Upper lobe of right lung (tissue), 1 donor: ENCODE measurements at regions not wholly inside any gene's neighbourhood (a gene's known extent, or its start where the extent isn't known, plus 50 kb on each side); places are given as distances from the start of the nearest gene placed in this dataset.

ENCODE experiments used
- ATAC-seq: fragments of 200-7000 bp; cut with Tn5 transposase; one replicate; pipeline ENCODE4 v1.9.1; 2020; ENCODE audit warnings: mild to moderate bottlenecking, moderate library complexity
- DNase-seq: peaks from one replicate; pipeline ENCODE4 v3.0.0-alpha.2; 2020
- H3K27ac ChIP-seq: fragments of 200-600 bp; one replicate; pipeline ENCODE4 v1.8.0; 2022
- H3K27me3 ChIP-seq: fragments of 200-600 bp; one replicate; pipeline ENCODE4 v1.8.0; 2022; ENCODE audit warnings: mild to moderate bottlenecking
- H3K36me3 ChIP-seq: fragments of 200-600 bp; one replicate; pipeline ENCODE4 v1.8.0; 2022
- H3K4me1 ChIP-seq: fragments of 200-600 bp; one replicate; pipeline ENCODE4 v1.8.0; 2022
- H3K4me3 ChIP-seq: fragments of 200-600 bp; one replicate; pipeline ENCODE4 v1.8.0; 2022; ENCODE audit warnings: mild to moderate bottlenecking
- H3K9me3 ChIP-seq: fragments of 200-600 bp; one replicate; pipeline ENCODE4 v1.8.0; 2022
- intact Hi-C: fragments of 100-400 bp; cut with DNase I; formaldehyde crosslinking; loops from one replicate; pipeline ENCODE4 v1.11.0; 2022
- TF ChIP-seq, protein P1 (sequence below): fragments of 200-600 bp; IDR thresholded peaks from one replicate; pipeline ENCODE4 v1.8.0; 2022; ENCODE audit warnings: antibody characterized with exemption
- donor health status: DM: no; HTN: yes; CAD: no; lungs with severe emphysema.

DNA sequence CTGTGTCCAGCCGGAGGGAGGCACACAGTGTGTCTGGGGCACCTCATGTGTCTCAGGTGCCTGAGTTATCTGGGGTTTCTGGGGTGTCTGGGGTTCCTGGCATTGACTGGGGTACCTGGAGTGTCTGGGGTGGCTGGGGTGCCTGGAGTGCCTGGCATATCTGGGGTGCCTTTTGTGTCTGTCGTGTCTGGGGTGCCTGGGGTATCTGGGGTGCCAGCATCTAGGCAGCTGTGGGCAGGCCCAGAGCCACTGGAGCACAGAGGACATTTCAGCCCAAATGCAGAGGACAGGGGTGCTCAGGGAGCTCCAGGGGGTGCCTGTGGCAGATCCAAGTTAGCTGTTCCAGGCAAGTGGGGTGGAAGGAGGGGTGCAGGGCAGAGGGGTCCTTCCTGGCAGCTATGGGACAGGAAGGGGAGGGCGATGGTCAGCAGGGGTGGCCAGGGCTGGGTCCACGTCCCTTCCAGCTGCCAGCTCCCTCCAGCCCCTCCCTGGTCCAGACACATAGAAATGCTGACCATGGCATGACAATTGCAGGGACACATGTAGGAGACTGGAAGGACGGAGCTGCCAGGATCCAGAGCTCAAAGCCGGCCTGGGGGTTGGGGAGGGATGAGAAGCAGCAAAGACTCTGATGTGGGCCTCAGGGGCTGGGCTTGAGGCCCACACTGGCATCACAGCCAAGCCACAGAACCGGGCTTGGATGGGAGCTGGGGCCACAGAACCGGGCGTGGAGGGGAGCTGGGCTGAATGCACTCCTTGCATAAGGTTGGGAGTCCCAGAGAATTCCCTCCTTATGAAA, 133.0 kb downstream of the BRD1 start:
- H3K4me3 ChIP-seq = no peak overlapping the region

DNA sequence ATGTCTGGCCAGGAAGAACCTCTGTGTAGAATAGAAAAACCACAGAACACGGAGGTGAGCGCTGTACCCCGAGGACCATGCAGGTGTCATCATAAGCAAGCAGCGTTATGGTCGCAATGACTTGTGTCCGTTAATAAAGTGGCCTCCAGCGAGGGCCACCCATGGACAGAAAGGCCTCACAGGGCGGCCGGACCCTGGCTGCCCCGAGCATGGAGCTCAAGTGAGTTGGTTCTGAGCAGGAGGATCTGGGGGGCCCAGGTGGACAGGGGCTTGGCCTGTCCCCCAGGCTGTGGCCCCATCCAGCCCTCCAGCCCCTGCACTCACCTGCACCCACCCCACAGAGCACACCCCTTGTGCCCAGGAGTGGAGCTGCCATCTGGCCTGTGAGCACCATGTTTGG, 133.8 kb downstream of the BRD1 start:
- intact Hi-C loops = no loop called here
- no peak overlapping the region for H3K4me3 ChIP-seq
- H3K36me3 ChIP-seq = no peaks in the 10 kb centered on the region
- peaks cover 7% of the 10 kb centered on the region for H3K27me3 ChIP-seq
- no peaks in the 10 kb centered on the region for H3K4me1 ChIP-seq
- H3K27ac ChIP-seq = no peak overlapping the region
- peaks cover 7% of the 10 kb centered on the region for H3K9me3 ChIP-seq
- TF ChIP-seq, protein P1, sequence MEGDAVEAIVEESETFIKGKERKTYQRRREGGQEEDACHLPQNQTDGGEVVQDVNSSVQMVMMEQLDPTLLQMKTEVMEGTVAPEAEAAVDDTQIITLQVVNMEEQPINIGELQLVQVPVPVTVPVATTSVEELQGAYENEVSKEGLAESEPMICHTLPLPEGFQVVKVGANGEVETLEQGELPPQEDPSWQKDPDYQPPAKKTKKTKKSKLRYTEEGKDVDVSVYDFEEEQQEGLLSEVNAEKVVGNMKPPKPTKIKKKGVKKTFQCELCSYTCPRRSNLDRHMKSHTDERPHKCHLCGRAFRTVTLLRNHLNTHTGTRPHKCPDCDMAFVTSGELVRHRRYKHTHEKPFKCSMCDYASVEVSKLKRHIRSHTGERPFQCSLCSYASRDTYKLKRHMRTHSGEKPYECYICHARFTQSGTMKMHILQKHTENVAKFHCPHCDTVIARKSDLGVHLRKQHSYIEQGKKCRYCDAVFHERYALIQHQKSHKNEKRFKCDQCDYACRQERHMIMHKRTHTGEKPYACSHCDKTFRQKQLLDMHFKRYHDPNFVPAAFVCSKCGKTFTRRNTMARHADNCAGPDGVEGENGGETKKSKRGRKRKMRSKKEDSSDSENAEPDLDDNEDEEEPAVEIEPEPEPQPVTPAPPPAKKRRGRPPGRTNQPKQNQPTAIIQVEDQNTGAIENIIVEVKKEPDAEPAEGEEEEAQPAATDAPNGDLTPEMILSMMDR = no peak
- DNase-seq (no peak), ATAC-seq (no peak)

More for the DNA sequence above, 133.0 kb downstream of the BRD1 start:
- TF ChIP-seq, protein P1 = no peak
- intact Hi-C loops = no loop called here
- H3K4me1 ChIP-seq = no peaks in the 10 kb centered on the region
- no peak for ATAC-seq
- no peak for DNase-seq
- H3K36me3 ChIP-seq = no peaks in the 10 kb centered on the region
- no peaks in the 10 kb centered on the region for H3K27me3 ChIP-seq
- no peak overlapping the region for H3K27ac ChIP-seq
- H3K9me3 ChIP-seq = peaks cover 7% of the 10 kb centered on the region

DNA sequence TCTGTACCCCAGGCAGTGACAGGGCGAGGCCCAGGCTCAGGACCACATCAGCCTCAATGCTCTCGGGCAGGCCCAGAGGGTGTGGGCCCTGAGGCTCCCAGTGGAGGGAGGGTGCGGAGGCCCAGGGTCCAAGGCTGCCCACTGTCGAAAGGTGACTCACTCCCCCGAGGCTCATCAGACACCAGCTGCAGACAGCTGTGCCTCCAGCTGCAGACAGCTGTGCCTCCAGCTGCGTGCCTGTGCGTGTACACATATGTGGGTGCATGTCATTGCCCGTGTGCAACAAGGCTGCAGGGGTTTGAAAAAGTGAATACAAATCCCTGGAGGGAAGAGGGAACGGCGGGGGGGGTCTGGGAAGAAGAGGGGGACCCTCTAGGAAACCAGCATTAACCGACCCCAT, 134.3 kb downstream of the BRD1 start:
- Histone ChIP-seq H3K9me3 (peaks cover 7% of the 10 kb centered on the region), H3K36me3 (no peaks in the 10 kb centered on the region), H3K27ac (no peak overlapping the region), H3K27me3 (peaks cover 11% of the 10 kb centered on the region), H3K4me3 (no peak overlapping the region), H3K4me1 (no peaks in the 10 kb centered on the region)
- DNase-seq (no peak), ATAC-seq (peak; percentile 35)
- TF ChIP-seq, protein P1 = no peak
- intact Hi-C loops = no loop called here

DNA sequence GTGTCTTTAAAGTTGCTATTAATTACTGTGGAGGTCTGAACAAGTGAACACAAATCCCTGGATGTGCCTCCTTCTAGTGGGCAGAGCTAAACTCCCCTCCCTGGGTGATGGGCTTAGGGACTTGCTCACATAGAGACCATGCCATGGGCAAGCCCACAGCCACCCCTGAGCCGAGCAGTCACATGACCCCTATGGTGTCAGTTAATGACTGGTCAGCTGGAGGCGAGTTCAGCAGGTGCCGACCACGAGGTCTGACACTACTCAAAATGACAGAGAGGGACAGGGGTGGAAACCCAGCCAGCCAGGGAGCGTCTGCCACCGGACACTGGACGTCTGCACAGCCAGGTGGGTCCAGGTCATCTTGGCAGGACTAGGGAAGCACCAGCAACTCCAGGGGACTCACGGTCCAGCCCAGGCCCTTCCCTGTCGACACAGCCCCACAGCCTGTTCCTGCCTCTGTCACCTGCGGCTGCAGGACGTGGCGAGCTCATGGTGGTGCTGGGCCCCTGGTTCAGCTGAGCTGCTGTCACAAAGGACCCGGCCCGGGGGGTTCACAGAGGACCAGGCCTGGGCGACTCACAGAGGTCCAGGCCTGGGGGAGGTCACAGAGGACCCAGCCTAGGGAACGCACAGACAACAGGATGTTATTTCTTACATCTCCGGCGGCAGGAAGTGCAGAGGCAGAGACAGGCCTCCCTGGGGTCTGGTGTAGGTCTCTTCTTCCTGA, 135.0 kb downstream of the BRD1 start:
- ATAC-seq = no peak
- TF ChIP-seq, protein P1 = no peak
- no peak overlapping the region for H3K4me3 ChIP-seq
- no peak overlapping the region for H3K27ac ChIP-seq
- intact Hi-C loops = no loop called here
- H3K36me3 ChIP-seq = no peaks in the 10 kb centered on the region
- peak; percentile 46 for DNase-seq
- peaks cover 13% of the 10 kb centered on the region for H3K27me3 ChIP-seq
- H3K4me1 ChIP-seq = no peaks in the 10 kb centered on the region
- H3K9me3 ChIP-seq = peaks cover 7% of the 10 kb centered on the region

DNA sequence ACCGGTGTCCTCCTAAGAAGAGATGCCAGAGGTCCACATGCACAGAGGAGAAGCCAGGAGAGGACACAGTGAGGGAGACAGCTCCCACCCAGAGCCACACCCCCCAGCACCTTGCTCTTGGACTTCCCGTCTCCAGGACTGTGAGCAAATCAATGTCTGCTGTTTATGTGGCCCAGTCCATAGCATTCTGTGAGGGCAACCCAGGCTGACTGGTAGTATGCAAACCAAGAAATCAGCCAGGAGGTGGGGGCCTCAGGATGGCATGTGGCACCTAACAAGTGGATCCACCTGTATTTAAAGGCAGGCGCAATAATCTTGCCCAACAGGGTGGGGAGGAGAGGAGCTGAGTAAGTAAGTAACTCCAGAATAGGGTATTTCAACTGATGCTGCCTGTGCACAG, 136.4 kb downstream of the BRD1 start:
- Histone ChIP-seq H3K36me3 (no peaks in the 10 kb centered on the region), H3K4me1 (no peaks in the 10 kb centered on the region), H3K27me3 (peaks cover 25% of the 10 kb centered on the region), H3K4me3 (no peak overlapping the region), H3K27ac (no peak overlapping the region), H3K9me3 (no peaks in the 10 kb centered on the region)
- TF ChIP-seq, protein P1 = no peak
- DNase-seq = no peak
- ATAC-seq = no peak
- intact Hi-C loops = no loop called here
